ENCODE measurements at regions not wholly inside any gene's neighbourhood (a gene's known extent, or its start where the extent isn't known, plus 50 kb on each side); places are given as distances from the start of the nearest gene placed in this dataset.
"Not testable (repeated sequence)": the region's sequence is repeated elsewhere in the genome, so short reads cannot be mapped to it uniquely, and the experiment has no call there.

DNA sequence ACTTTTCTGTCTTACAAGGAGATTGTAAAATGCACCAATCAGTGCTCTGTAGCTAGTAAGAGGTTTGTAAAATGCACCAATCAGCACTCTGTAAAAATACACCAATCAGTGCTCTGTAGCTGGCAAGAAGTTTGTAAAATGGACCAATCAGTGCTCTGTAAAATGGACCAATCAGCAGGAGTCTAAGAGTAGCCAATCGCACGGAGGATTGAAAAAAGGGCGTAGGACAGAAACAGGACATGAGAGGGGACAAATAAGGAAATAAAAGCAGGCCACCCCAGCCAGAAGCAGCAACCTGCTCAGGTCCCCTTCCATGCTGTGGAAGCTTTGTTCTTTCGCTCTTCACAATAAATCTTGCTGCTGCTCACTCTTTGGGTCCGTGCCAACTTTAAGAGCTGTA is 199.1 kb upstream of the TRPC7 start:
- TF ChIP-seq, protein P1, sequence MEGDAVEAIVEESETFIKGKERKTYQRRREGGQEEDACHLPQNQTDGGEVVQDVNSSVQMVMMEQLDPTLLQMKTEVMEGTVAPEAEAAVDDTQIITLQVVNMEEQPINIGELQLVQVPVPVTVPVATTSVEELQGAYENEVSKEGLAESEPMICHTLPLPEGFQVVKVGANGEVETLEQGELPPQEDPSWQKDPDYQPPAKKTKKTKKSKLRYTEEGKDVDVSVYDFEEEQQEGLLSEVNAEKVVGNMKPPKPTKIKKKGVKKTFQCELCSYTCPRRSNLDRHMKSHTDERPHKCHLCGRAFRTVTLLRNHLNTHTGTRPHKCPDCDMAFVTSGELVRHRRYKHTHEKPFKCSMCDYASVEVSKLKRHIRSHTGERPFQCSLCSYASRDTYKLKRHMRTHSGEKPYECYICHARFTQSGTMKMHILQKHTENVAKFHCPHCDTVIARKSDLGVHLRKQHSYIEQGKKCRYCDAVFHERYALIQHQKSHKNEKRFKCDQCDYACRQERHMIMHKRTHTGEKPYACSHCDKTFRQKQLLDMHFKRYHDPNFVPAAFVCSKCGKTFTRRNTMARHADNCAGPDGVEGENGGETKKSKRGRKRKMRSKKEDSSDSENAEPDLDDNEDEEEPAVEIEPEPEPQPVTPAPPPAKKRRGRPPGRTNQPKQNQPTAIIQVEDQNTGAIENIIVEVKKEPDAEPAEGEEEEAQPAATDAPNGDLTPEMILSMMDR (conservative IDR thresholded peaks at IDR 0.05; ENCODE audit: low read depth, low read length), result not testable (repeated sequence)
- TF ChIP-seq MXI1 (IDR thresholded peaks at IDR 0.05; ENCODE audit: borderline replicate concordance, low read depth, low read length); POLR2A (IDR thresholded peaks at IDR 0.05; ENCODE audit: low read depth, low read length): not testable (repeated sequence)

Measured in IMR-90 (cell line).